ENCODE measurements at regions not wholly inside any gene's neighbourhood (a gene's known extent, or its start where the extent isn't known, plus 50 kb on each side); places are given as distances from the start of the nearest gene placed in this dataset.
A peak's percentile ranks its signal among the peaks of the same experiment; 100 is the strongest.

DNA sequence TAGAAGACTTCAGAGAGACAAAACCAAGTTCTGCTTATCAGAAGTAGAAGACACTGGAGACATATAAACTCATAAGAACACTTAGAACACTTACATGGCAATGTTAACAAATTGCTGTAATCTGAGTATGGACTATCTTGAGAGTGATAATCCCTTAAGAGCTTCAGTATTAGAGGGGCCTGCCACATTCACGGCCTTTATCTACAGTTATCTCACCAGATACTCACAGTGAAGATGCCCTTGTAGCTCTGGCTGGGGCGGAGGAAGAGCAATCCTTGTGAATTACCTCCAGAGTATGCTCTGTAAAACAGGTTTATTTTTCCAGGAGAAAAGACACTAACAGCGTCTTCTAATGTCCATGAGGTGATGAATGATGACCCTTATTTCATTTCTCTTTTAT lies 762.8 kb downstream of the FAM181B start:
- intact Hi-C loops (cut with DNase I; ENCODE audit: low total_unique reads): no loop called here
- Histone ChIP-seq H3K4me1 (no peaks in the 10 kb centered on the region), H3K4me3 (no peak overlapping the region), H3K36me3 (ENCODE audit: low read depth, missing control alignments) (no peaks in the 10 kb centered on the region), H3K27me3 (no peaks in the 10 kb centered on the region), H3K9me3 (no peaks in the 10 kb centered on the region), H3K27ac (no peak overlapping the region)
- 57 to 58% methylated on average over 3 of the region's 3 CpGs for WGBS, 2 donors
- TF ChIP-seq CTCF (IDR thresholded peaks at IDR 0.05) (no peak), POLR2A (IDR thresholded peaks at IDR 0.05) (no peak)
- no peak for DNase-seq

DNA sequence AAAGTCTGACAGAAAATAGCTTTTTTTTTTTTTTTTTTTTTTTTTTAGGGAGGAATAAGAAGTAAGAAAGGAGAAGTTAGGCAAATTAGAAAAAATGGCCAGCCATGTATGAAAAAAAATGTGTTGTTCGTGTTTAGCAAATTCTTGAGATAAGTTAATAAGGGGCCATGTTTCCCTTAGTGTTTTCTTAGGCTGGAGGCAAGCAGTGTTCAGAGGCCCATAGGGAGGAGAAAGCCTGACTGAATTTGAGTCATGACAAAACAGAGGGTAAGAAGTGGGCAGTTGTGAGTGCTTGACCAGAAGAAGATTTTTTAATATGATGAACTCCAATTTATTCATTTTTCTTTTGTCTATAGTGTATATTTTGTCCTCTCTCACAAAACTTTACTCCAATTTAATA lies 766.4 kb downstream of the FAM181B start:
- no peaks in the 10 kb centered on the region for H3K36me3 ChIP-seq (ENCODE audit: low read depth, missing control alignments)
- 29 to 42% methylated on average over 1 of the region's 1 CpG for WGBS, 2 donors
- no peaks in the 10 kb centered on the region for H3K9me3 ChIP-seq
- intact Hi-C loops (cut with DNase I; ENCODE audit: low total_unique reads): no loop called here
- no peaks in the 10 kb centered on the region for H3K4me1 ChIP-seq
- H3K27ac ChIP-seq: no peak overlapping the region
- DNase-seq: no peak
- no peaks in the 10 kb centered on the region for H3K27me3 ChIP-seq
- TF ChIP-seq CTCF (IDR thresholded peaks at IDR 0.05): no peak
- TF ChIP-seq POLR2A (IDR thresholded peaks at IDR 0.05): no peak
- no peak overlapping the region for H3K4me3 ChIP-seq

DNA sequence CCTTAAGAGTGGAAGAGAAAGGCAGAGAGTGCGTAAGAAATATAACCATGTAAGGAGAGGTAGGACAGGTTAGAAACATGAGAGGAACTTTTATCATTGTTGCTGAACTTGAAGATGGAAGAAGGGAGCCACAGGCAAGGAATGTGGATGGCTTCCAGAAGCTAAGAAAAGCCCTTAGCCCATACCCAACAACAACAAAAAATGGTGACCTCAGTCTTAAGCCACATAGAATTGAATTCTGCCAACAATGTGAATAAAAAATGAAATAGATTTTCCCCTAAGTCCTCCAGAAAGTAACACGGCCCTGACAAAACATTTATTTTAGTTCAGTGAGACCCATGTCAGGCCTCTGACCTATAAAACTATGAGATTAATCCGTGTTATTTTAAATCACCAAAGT lies 767.3 kb downstream of the FAM181B start:
- 84 to 85% methylated on average over 3 of the region's 3 CpGs for WGBS, 2 donors
- H3K27ac ChIP-seq: no peak overlapping the region
- no peaks in the 10 kb centered on the region for H3K27me3 ChIP-seq
- no peak overlapping the region for H3K4me3 ChIP-seq
- no peak for TF ChIP-seq CTCF (IDR thresholded peaks at IDR 0.05)
- no peak for TF ChIP-seq POLR2A (IDR thresholded peaks at IDR 0.05)
- intact Hi-C loops (cut with DNase I; ENCODE audit: low total_unique reads): no loop called here
- H3K36me3 ChIP-seq (ENCODE audit: low read depth, missing control alignments): no peaks in the 10 kb centered on the region
- no peaks in the 10 kb centered on the region for H3K4me1 ChIP-seq
- H3K9me3 ChIP-seq: no peaks in the 10 kb centered on the region
- DNase-seq: no peak

DNA sequence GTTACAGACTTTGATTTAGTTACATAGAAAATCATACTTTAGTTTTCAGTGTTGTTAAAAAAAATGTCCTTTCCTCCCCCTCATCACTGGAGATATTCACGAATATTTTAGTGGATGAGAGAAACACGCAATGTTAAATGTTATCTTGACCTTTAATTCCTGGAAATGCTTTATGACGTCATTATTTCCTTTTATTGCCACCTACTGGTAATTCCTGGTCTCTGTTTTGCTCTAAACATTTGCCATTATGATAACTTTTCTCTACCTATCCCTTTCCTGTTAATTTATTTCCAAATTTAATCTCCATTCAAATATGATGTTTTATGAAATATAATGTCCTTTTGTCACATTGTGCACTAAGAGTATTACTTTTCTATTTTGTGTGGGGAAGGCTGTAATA lies 770.6 kb downstream of the FAM181B start:
- Histone ChIP-seq H3K27me3 (no peaks in the 10 kb centered on the region), H3K36me3 (ENCODE audit: low read depth, missing control alignments) (no peaks in the 10 kb centered on the region), H3K27ac (no peak overlapping the region), H3K4me3 (no peak overlapping the region), H3K4me1 (no peaks in the 10 kb centered on the region), H3K9me3 (no peaks in the 10 kb centered on the region)
- WGBS, 2 donors: 9 to 20% methylated on average over 3 of the region's 3 CpGs
- intact Hi-C loops (cut with DNase I; ENCODE audit: low total_unique reads): no loop called here
- TF ChIP-seq CTCF (IDR thresholded peaks at IDR 0.05) (peak in 2 of 3 experiments; percentile 17 to 25), POLR2A (IDR thresholded peaks at IDR 0.05) (no peak)
- DNase-seq: no peak

GRCh38 chr11:81960443-81960842 lies 773.2 kb downstream of the FAM181B start:
- DNase-seq: no peak
- TF ChIP-seq POLR2A (IDR thresholded peaks at IDR 0.05) (no peak), CTCF (IDR thresholded peaks at IDR 0.05) (no peak)
- no peaks in the 10 kb centered on the region for H3K9me3 ChIP-seq
- intact Hi-C loops (cut with DNase I; ENCODE audit: low total_unique reads): no loop called here
- H3K36me3 ChIP-seq (ENCODE audit: low read depth, missing control alignments): no peaks in the 10 kb centered on the region
- H3K27ac ChIP-seq: no peak overlapping the region
- WGBS, 2 donors: 77 to 79% methylated on average over 3 of the region's 3 CpGs
- H3K4me1 ChIP-seq: no peaks in the 10 kb centered on the region
- H3K27me3 ChIP-seq: no peaks in the 10 kb centered on the region
- H3K4me3 ChIP-seq: no peak overlapping the region
